ENCODE measurements at regions not wholly inside any gene's neighbourhood (a gene's known extent, or its start where the extent isn't known, plus 50 kb on each side); places are given as distances from the start of the nearest gene placed in this dataset.

GRCh38 chr13:47603365-47603764 is 397.7 kb downstream of the SUCLA2 start:
- TF ChIP-seq CTCF (IDR thresholded peaks at IDR 0.05): no peak
- no peak for TF ChIP-seq POLR2A (IDR thresholded peaks at IDR 0.05)
